ENCODE measurements at regions not wholly inside any gene's neighbourhood (a gene's known extent, or its start where the extent isn't known, plus 50 kb on each side); places are given as distances from the start of the nearest gene placed in this dataset.
"Not testable (repeated sequence)": the region's sequence is repeated elsewhere in the genome, so short reads cannot be mapped to it uniquely, and the experiment has no call there.

- DNase-seq (ENCODE audit: low read depth, low spot score): not testable (repeated sequence)
Measured at GRCh38 chr2:87341601-87342014, 320.0 kb upstream of the PLGLB1 start.

GRCh38 chr2:87342175-87342574, 320.5 kb upstream of the PLGLB1 start:
- not testable (repeated sequence) for DNase-seq (ENCODE audit: low read depth, low spot score); H3K27ac ChIP-seq

More at GRCh38 chr2:87341601-87342014, 320.0 kb upstream of the PLGLB1 start:
- H3K27ac ChIP-seq: not testable (repeated sequence)

GRCh38 chr2:87343347-87343746, 321.7 kb upstream of the PLGLB1 start:
- H3K27ac ChIP-seq; DNase-seq (ENCODE audit: low read depth, low spot score): not testable (repeated sequence)

GRCh38 chr2:87345283-87345682, 323.6 kb upstream of the PLGLB1 start:
- DNase-seq (ENCODE audit: low read depth, low spot score): not testable (repeated sequence)

GRCh38 chr2:87348556-87348955, 326.9 kb upstream of the PLGLB1 start:
- DNase-seq (ENCODE audit: low read depth, low spot score); H3K27ac ChIP-seq: not testable (repeated sequence)

More at GRCh38 chr2:87345283-87345682, 323.6 kb upstream of the PLGLB1 start:
- H3K27ac ChIP-seq: not testable (repeated sequence)

GRCh38 chr2:87349006-87349405, 327.4 kb upstream of the PLGLB1 start:
- not testable (repeated sequence) for DNase-seq (ENCODE audit: low read depth, low spot score); H3K27ac ChIP-seq

GRCh38 chr2:87352178-87352934, 330.7 kb upstream of the PLGLB1 start:
- H3K27ac ChIP-seq; DNase-seq (ENCODE audit: low read depth, low spot score): not testable (repeated sequence)

- DNase-seq (ENCODE audit: low read depth, low spot score): not testable (repeated sequence)
Measured at GRCh38 chr2:87353408-87353807, 331.8 kb upstream of the PLGLB1 start.

GRCh38 chr2:87354102-87354501, 332.5 kb upstream of the PLGLB1 start:
- not testable (repeated sequence) for DNase-seq (ENCODE audit: low read depth, low spot score); H3K27ac ChIP-seq

More at GRCh38 chr2:87353408-87353807, 331.8 kb upstream of the PLGLB1 start:
- H3K27ac ChIP-seq: not testable (repeated sequence)

- not testable (repeated sequence) for DNase-seq (ENCODE audit: low read depth, low spot score); H3K27ac ChIP-seq
Measured at GRCh38 chr2:87360250-87360649, 338.6 kb upstream of the PLGLB1 start.

GRCh38 chr2:87360927-87361326, 339.3 kb upstream of the PLGLB1 start:
- DNase-seq (ENCODE audit: low read depth, low spot score); H3K27ac ChIP-seq: not testable (repeated sequence)

GRCh38 chr2:87361805-87362204, 340.2 kb upstream of the PLGLB1 start:
- DNase-seq (ENCODE audit: low read depth, low spot score); H3K27ac ChIP-seq: not testable (repeated sequence)

GRCh38 chr2:87364379-87364778, 342.7 kb upstream of the PLGLB1 start:
- H3K27ac ChIP-seq; DNase-seq (ENCODE audit: low read depth, low spot score): not testable (repeated sequence)

GRCh38 chr2:87365038-87365437, 343.4 kb upstream of the PLGLB1 start:
- DNase-seq (ENCODE audit: low read depth, low spot score): not testable (repeated sequence)

GRCh38 chr2:87386063-87386560, 361.8 kb upstream of the PLGLB2 start:
- not testable (repeated sequence) for DNase-seq (ENCODE audit: low read depth, low spot score); H3K27ac ChIP-seq

More at GRCh38 chr2:87365038-87365437, 343.4 kb upstream of the PLGLB1 start:
- not testable (repeated sequence) for H3K27ac ChIP-seq

- not testable (repeated sequence) for H3K27ac ChIP-seq; DNase-seq (ENCODE audit: low read depth, low spot score)
Measured at GRCh38 chr2:87395784-87396183, 352.1 kb upstream of the PLGLB2 start.

GRCh38 chr2:87396551-87397265, 351.2 kb upstream of the PLGLB2 start:
- H3K27ac ChIP-seq; DNase-seq (ENCODE audit: low read depth, low spot score): not testable (repeated sequence)

- not testable (repeated sequence) for DNase-seq (ENCODE audit: low read depth, low spot score); H3K27ac ChIP-seq
Measured at GRCh38 chr2:87397276-87398065, 350.4 kb upstream of the PLGLB2 start.

GRCh38 chr2:87398567-87399305, 349.2 kb upstream of the PLGLB2 start:
- DNase-seq (ENCODE audit: low read depth, low spot score); H3K27ac ChIP-seq: not testable (repeated sequence)
